ENCODE measurements at regions not wholly inside any gene's neighbourhood (a gene's known extent, or its start where the extent isn't known, plus 50 kb on each side); places are given as distances from the start of the nearest gene placed in this dataset.

GRCh38 chr10:78765726-78766335 is 302.9 kb upstream of the ZMIZ1 start:
- Mint-ChIP-seq H3K9me3 (ENCODE audit: unreplicated experiment) (peaks cover 2% of the 10 kb centered on the region), H3K36me3 (ENCODE audit: unreplicated experiment) (no peaks in the 10 kb centered on the region), H3K4me1 (ENCODE audit: low read depth, unreplicated experiment) (peaks cover 4% of the 10 kb centered on the region), H3K27me3 (ENCODE audit: unreplicated experiment) (peaks cover 9% of the 10 kb centered on the region), H3K27ac (ENCODE audit: unreplicated experiment) (no peak overlapping the region), H3K4me3 (ENCODE audit: unreplicated experiment) (no peak overlapping the region)
- TF ChIP-seq CTCF (IDR thresholded peaks at IDR 0.05; ENCODE audit: partially characterized antibody, unreplicated experiment): no peak
- DNase-seq: no peak

- TF ChIP-seq CTCF (IDR thresholded peaks at IDR 0.05; ENCODE audit: partially characterized antibody, unreplicated experiment): no peak
- no peak for DNase-seq
- Mint-ChIP-seq H3K27ac (ENCODE audit: unreplicated experiment) (no peak overlapping the region), H3K27me3 (ENCODE audit: unreplicated experiment) (peaks cover 9% of the 10 kb centered on the region), H3K9me3 (ENCODE audit: unreplicated experiment) (peaks cover 2% of the 10 kb centered on the region), H3K36me3 (ENCODE audit: unreplicated experiment) (no peaks in the 10 kb centered on the region), H3K4me3 (ENCODE audit: unreplicated experiment) (no peak overlapping the region), H3K4me1 (ENCODE audit: low read depth, unreplicated experiment) (peaks cover 4% of the 10 kb centered on the region)
These were observed 302.2 kb upstream of the ZMIZ1 start for GRCh38 chr10:78766603-78767002.

- no peak for DNase-seq
- Mint-ChIP-seq H3K4me1 (ENCODE audit: low read depth, unreplicated experiment) (peaks cover 4% of the 10 kb centered on the region), H3K4me3 (ENCODE audit: unreplicated experiment) (no peak overlapping the region), H3K36me3 (ENCODE audit: unreplicated experiment) (no peaks in the 10 kb centered on the region), H3K9me3 (ENCODE audit: unreplicated experiment) (no peaks in the 10 kb centered on the region), H3K27me3 (ENCODE audit: unreplicated experiment) (peaks cover 3% of the 10 kb centered on the region), H3K27ac (ENCODE audit: unreplicated experiment) (no peak overlapping the region)
- TF ChIP-seq CTCF (IDR thresholded peaks at IDR 0.05; ENCODE audit: partially characterized antibody, unreplicated experiment): no peak
These were observed 300.5 kb upstream of the ZMIZ1 start for GRCh38 chr10:78768041-78768835.

- Mint-ChIP-seq H3K36me3 (ENCODE audit: unreplicated experiment) (no peaks in the 10 kb centered on the region), H3K4me1 (ENCODE audit: low read depth, unreplicated experiment) (peaks cover 4% of the 10 kb centered on the region), H3K9me3 (ENCODE audit: unreplicated experiment) (no peaks in the 10 kb centered on the region), H3K27me3 (ENCODE audit: unreplicated experiment) (peaks cover 3% of the 10 kb centered on the region), H3K27ac (ENCODE audit: unreplicated experiment) (no peak overlapping the region), H3K4me3 (ENCODE audit: unreplicated experiment) (no peak overlapping the region)
- no peak for DNase-seq
- no peak for TF ChIP-seq CTCF (IDR thresholded peaks at IDR 0.05; ENCODE audit: partially characterized antibody, unreplicated experiment)
These were observed 299.9 kb upstream of the ZMIZ1 start for GRCh38 chr10:78768876-78769275.

GRCh38 chr10:78769526-78769925 is 299.2 kb upstream of the ZMIZ1 start:
- TF ChIP-seq CTCF (IDR thresholded peaks at IDR 0.05; ENCODE audit: partially characterized antibody, unreplicated experiment): no peak
- Mint-ChIP-seq H3K27ac (ENCODE audit: unreplicated experiment) (no peak overlapping the region), H3K9me3 (ENCODE audit: unreplicated experiment) (no peaks in the 10 kb centered on the region), H3K36me3 (ENCODE audit: unreplicated experiment) (no peaks in the 10 kb centered on the region), H3K4me1 (ENCODE audit: low read depth, unreplicated experiment) (peaks cover 4% of the 10 kb centered on the region), H3K4me3 (ENCODE audit: unreplicated experiment) (no peak overlapping the region), H3K27me3 (ENCODE audit: unreplicated experiment) (peaks cover 6% of the 10 kb centered on the region)
- no peak for DNase-seq
